ENCODE measurements at regions not wholly inside any gene's neighbourhood (a gene's known extent, or its start where the extent isn't known, plus 50 kb on each side); places are given as distances from the start of the nearest gene placed in this dataset.

DNA sequence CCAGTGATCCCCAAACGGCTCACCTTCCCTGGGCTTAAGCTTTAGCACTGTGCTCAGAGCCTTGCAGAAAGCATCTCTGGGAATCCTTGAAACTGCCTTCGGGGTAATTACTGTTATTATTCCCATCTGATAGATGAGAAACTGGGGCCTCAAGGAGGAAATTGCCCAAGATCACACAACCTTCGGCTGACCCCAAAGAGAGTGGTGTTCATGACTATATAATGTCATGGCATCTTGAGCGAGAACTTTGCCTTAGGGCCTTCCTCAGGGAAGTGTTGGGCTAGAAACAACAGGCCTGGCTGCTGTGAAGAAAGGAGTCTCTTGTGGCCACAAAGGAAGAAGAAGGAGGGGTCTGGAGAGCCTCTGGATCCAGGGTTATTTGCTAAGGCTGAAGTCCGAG, 388.7 kb upstream of the CFAP20DC start:
- Histone ChIP-seq H2BK15ac (ENCODE audit: low read length) (no peak overlapping the region), H2BK120ac (ENCODE audit: low read depth, low read length) (no peak overlapping the region), H3K4me1 (ENCODE audit: control insufficient read depth in 2 of 2, insufficient read depth in 1 of 2, low read depth in 1 of 2, low read length in 2 of 2) (peaks cover 0 to 2% of the 10 kb centered on the region in 2 donors), H3K9ac (ENCODE audit: low read depth, low read length, poor library complexity) (no peak overlapping the region), H3K23ac (ENCODE audit: low read depth, low read length, poor library complexity) (no peak overlapping the region), H2BK5ac (ENCODE audit: low read length) (no peak overlapping the region), H2AK5ac (ENCODE audit: low read depth, low read length) (no peak overlapping the region), H4K8ac (ENCODE audit: low read depth, low read length) (no peak overlapping the region), H3K14ac (ENCODE audit: low read length) (no peak overlapping the region), H3K27me3 (ENCODE audit: control insufficient read depth in 3 of 3, insufficient read depth in 3 of 3, low read depth in 1 of 3, low read length in 3 of 3) (no peaks in the 10 kb centered on the region), H3K18ac (ENCODE audit: low read length) (no peak overlapping the region), H3K4me3 (ENCODE audit: low read length in 2 of 2) (no peak overlapping the region), H3K79me1 (ENCODE audit: low read depth, low read length) (no peaks in the 10 kb centered on the region), H2BK12ac (ENCODE audit: low read length) (no peak overlapping the region), H4K91ac (ENCODE audit: low read depth, low read length, poor library complexity) (no peak overlapping the region), H3K36me3 (replicated peaks in 1 of 2; ENCODE audit: control insufficient read depth in 2 of 2, insufficient read depth in 2 of 2, low read length in 2 of 2) (no peaks in the 10 kb centered on the region), H2AFZ (ENCODE audit: low read length) (no peak overlapping the region), H3K4ac (ENCODE audit: low read length) (no peak overlapping the region), H3K4me2 (ENCODE audit: insufficient read depth, low read length, poor library complexity, severe bottlenecking) (no peak overlapping the region), H3K27ac (replicated peaks; ENCODE audit: low read length) (no peak overlapping the region), H3K9me3 (replicated peaks in 1 of 2; ENCODE audit: control insufficient read depth in 2 of 2, insufficient read depth in 1 of 2, low read depth in 1 of 2, low read length in 2 of 2) (no peaks in the 10 kb centered on the region)
- WGBS, 2 donors (ENCODE audit: extremely low coverage in 2 of 2, insufficient read length in 2 of 2, insufficient replicate concordance in 1 of 2) = no CpG with 5 or more reads among the region's 5 CpGs
- DNase-seq (ENCODE audit: low spot score) = no peak

DNA sequence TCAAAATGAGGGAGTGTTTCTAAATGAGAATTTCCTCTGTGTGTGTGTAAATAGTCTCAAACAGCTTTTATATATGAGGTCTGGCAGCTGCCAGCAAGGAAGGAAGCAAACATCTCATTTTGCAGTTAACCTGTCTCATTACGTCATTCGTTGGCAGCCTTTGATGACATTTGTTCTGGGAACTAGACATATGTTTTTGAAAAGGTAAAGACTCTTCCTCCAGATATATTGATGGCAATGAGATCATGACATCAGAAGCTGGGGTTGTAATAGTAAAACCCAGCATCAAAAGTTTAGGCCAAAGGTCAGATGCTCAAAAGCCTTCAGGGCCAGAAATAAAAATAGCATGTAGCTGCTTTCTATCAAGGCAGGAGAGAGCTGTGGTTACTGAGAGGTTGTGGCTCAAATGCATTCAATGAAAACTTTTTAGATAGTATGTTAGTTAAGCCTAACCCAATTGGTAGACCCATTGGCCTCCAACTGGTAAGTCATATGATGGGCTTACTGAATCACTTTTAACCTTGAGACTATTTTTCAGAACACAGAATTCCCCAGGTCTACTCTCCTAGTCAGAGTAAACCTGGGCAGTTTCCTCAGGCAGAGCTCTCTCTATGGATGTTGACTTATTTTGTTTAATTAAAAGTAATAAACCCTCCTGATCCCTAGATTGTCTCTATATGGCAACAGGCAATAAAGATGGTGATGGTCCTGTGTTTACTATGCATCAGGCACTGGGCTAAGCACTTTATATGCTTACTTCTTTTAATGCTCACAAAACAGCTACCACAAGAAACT, 386.5 kb upstream of the CFAP20DC start:
- no peak overlapping the region for H3K18ac ChIP-seq (ENCODE audit: low read length)
- no peaks in the 10 kb centered on the region for H3K27me3 ChIP-seq (ENCODE audit: control insufficient read depth in 3 of 3, insufficient read depth in 3 of 3, low read depth in 1 of 3, low read length in 3 of 3)
- H3K4me1 ChIP-seq (ENCODE audit: control insufficient read depth in 2 of 2, insufficient read depth in 1 of 2, low read depth in 1 of 2, low read length in 2 of 2) = no peaks in the 10 kb centered on the region
- H3K9ac ChIP-seq (ENCODE audit: low read depth, low read length, poor library complexity) = no peak overlapping the region
- H2BK120ac ChIP-seq (ENCODE audit: low read depth, low read length) = no peak overlapping the region
- no peak overlapping the region for H3K4me2 ChIP-seq (ENCODE audit: insufficient read depth, low read length, poor library complexity, severe bottlenecking)
- no peak overlapping the region for H2BK12ac ChIP-seq (ENCODE audit: low read length)
- no peak overlapping the region for H2AK5ac ChIP-seq (ENCODE audit: low read depth, low read length)
- no peak overlapping the region for H3K4me3 ChIP-seq (ENCODE audit: low read length in 2 of 2)
- H3K27ac ChIP-seq (replicated peaks; ENCODE audit: low read length) = no peak overlapping the region
- H4K8ac ChIP-seq (ENCODE audit: low read depth, low read length) = no peak overlapping the region
- no peak overlapping the region for H3K14ac ChIP-seq (ENCODE audit: low read length)
- H2AFZ ChIP-seq (ENCODE audit: low read length) = no peak overlapping the region
- no peaks in the 10 kb centered on the region for H3K36me3 ChIP-seq (replicated peaks in 1 of 2; ENCODE audit: control insufficient read depth in 2 of 2, insufficient read depth in 2 of 2, low read length in 2 of 2)
- H3K4ac ChIP-seq (ENCODE audit: low read length) = no peak overlapping the region
- no peak overlapping the region for H3K23ac ChIP-seq (ENCODE audit: low read depth, low read length, poor library complexity)
- no peak overlapping the region for H2BK15ac ChIP-seq (ENCODE audit: low read length)
- H3K79me1 ChIP-seq (ENCODE audit: low read depth, low read length) = no peaks in the 10 kb centered on the region
- no peak for DNase-seq (ENCODE audit: low spot score)
- WGBS, 2 donors (ENCODE audit: extremely low coverage in 2 of 2, insufficient read length in 2 of 2, insufficient replicate concordance in 1 of 2) = no CpG with 5 or more reads among the region's 2 CpGs
- H2BK5ac ChIP-seq (ENCODE audit: low read length) = no peak overlapping the region
- H3K9me3 ChIP-seq (replicated peaks in 1 of 2; ENCODE audit: control insufficient read depth in 2 of 2, insufficient read depth in 1 of 2, low read depth in 1 of 2, low read length in 2 of 2) = no peaks in the 10 kb centered on the region
- no peak overlapping the region for H4K91ac ChIP-seq (ENCODE audit: low read depth, low read length, poor library complexity)

DNA sequence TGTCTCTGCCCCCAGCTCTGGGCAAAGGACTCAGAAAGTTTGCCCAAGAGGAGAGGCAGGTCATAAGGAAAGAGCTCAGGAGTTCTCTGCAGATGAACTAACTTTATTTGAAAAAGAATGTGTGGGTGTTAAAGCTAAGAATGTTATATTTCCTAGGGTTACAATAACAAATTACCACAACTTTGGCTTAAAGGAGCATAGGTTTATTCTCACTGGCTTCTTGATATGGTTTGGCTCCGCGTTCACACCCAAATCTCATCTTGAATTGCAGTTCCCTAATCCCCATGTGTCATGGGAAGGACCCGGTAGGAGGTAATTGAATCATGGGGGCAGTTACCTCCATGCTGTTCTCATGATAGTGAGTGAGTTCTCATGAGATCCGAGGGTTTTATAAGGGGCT, 383.7 kb upstream of the CFAP20DC start:
- no peak overlapping the region for H3K9ac ChIP-seq (ENCODE audit: low read depth, low read length, poor library complexity)
- H3K4me3 ChIP-seq (ENCODE audit: low read length in 2 of 2) = no peak overlapping the region
- H3K23ac ChIP-seq (ENCODE audit: low read depth, low read length, poor library complexity) = no peak overlapping the region
- no peaks in the 10 kb centered on the region for H3K36me3 ChIP-seq (replicated peaks in 1 of 2; ENCODE audit: control insufficient read depth in 2 of 2, insufficient read depth in 2 of 2, low read length in 2 of 2)
- H2BK12ac ChIP-seq (ENCODE audit: low read length) = no peak overlapping the region
- H3K79me1 ChIP-seq (ENCODE audit: low read depth, low read length) = no peaks in the 10 kb centered on the region
- H4K91ac ChIP-seq (ENCODE audit: low read depth, low read length, poor library complexity) = no peak overlapping the region
- no peaks in the 10 kb centered on the region for H3K9me3 ChIP-seq (replicated peaks in 1 of 2; ENCODE audit: control insufficient read depth in 2 of 2, insufficient read depth in 1 of 2, low read depth in 1 of 2, low read length in 2 of 2)
- peaks cover 0 to 4% (median 0%) of the 10 kb centered on the region in 3 experiments for H3K27me3 ChIP-seq (ENCODE audit: control insufficient read depth in 3 of 3, insufficient read depth in 3 of 3, low read depth in 1 of 3, low read length in 3 of 3)
- DNase-seq (ENCODE audit: low spot score) = no peak
- no peak overlapping the region for H4K8ac ChIP-seq (ENCODE audit: low read depth, low read length)
- H3K14ac ChIP-seq (ENCODE audit: low read length) = no peak overlapping the region
- H3K4me2 ChIP-seq (ENCODE audit: insufficient read depth, low read length, poor library complexity, severe bottlenecking) = no peak overlapping the region
- H3K27ac ChIP-seq (replicated peaks; ENCODE audit: low read length) = no peak overlapping the region
- no peak overlapping the region for H2AFZ ChIP-seq (ENCODE audit: low read length)
- H2BK5ac ChIP-seq (ENCODE audit: low read length) = no peak overlapping the region
- H2AK5ac ChIP-seq (ENCODE audit: low read depth, low read length) = no peak overlapping the region
- no peaks in the 10 kb centered on the region for H3K4me1 ChIP-seq (ENCODE audit: control insufficient read depth in 2 of 2, insufficient read depth in 1 of 2, low read depth in 1 of 2, low read length in 2 of 2)
- H3K4ac ChIP-seq (ENCODE audit: low read length) = no peak overlapping the region
- H3K18ac ChIP-seq (ENCODE audit: low read length) = no peak overlapping the region
- no peak overlapping the region for H2BK15ac ChIP-seq (ENCODE audit: low read length)
- H2BK120ac ChIP-seq (ENCODE audit: low read depth, low read length) = no peak overlapping the region
- WGBS, 2 donors (ENCODE audit: extremely low coverage in 2 of 2, insufficient read length in 2 of 2, insufficient replicate concordance in 1 of 2) = no CpG with 5 or more reads among the region's 4 CpGs

DNA sequence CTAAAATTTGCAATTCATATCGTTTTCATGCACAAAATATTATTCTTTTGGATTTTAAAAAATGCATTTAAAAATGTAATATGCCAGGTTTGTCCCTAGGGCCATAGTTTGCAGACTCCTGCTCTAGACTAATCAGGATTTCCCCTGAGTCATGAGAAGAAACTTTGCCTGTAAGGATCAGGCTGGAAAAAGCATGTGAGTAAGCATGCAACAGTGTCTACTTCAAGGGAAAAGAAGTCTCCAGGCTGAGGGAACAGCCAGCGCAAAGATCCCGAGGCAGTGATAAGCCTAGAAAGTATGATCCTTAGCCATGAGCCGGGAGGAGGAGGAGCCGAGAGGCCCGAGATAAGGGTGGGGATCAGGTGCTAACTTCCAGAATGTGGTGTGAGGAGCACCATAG, 382.8 kb upstream of the CFAP20DC start:
- H3K36me3 ChIP-seq (replicated peaks in 1 of 2; ENCODE audit: control insufficient read depth in 2 of 2, insufficient read depth in 2 of 2, low read length in 2 of 2) = no peaks in the 10 kb centered on the region
- H3K9me3 ChIP-seq (replicated peaks in 1 of 2; ENCODE audit: control insufficient read depth in 2 of 2, insufficient read depth in 1 of 2, low read depth in 1 of 2, low read length in 2 of 2) = no peaks in the 10 kb centered on the region
- H2BK15ac ChIP-seq (ENCODE audit: low read length) = no peak overlapping the region
- H3K4ac ChIP-seq (ENCODE audit: low read length) = no peak overlapping the region
- H3K4me3 ChIP-seq (ENCODE audit: low read length in 2 of 2) = no peak overlapping the region
- H2BK5ac ChIP-seq (ENCODE audit: low read length) = no peak overlapping the region
- no peak overlapping the region for H3K27ac ChIP-seq (replicated peaks; ENCODE audit: low read length)
- H2BK12ac ChIP-seq (ENCODE audit: low read length) = no peak overlapping the region
- no peaks in the 10 kb centered on the region for H3K79me1 ChIP-seq (ENCODE audit: low read depth, low read length)
- H3K18ac ChIP-seq (ENCODE audit: low read length) = no peak overlapping the region
- no peak overlapping the region for H3K9ac ChIP-seq (ENCODE audit: low read depth, low read length, poor library complexity)
- H3K4me2 ChIP-seq (ENCODE audit: insufficient read depth, low read length, poor library complexity, severe bottlenecking) = no peak overlapping the region
- H4K8ac ChIP-seq (ENCODE audit: low read depth, low read length) = no peak overlapping the region
- DNase-seq (ENCODE audit: low spot score) = no peak
- H3K4me1 ChIP-seq (ENCODE audit: control insufficient read depth in 2 of 2, insufficient read depth in 1 of 2, low read depth in 1 of 2, low read length in 2 of 2) = no peaks in the 10 kb centered on the region
- H2AK5ac ChIP-seq (ENCODE audit: low read depth, low read length) = no peak overlapping the region
- no peak overlapping the region for H2AFZ ChIP-seq (ENCODE audit: low read length)
- no peak overlapping the region for H2BK120ac ChIP-seq (ENCODE audit: low read depth, low read length)
- no CpG with 5 or more reads among the region's 6 CpGs for WGBS, 2 donors (ENCODE audit: extremely low coverage in 2 of 2, insufficient read length in 2 of 2, insufficient replicate concordance in 1 of 2)
- no peak overlapping the region for H3K14ac ChIP-seq (ENCODE audit: low read length)
- peaks cover 0 to 10% (median 0%) of the 10 kb centered on the region in 3 experiments for H3K27me3 ChIP-seq (ENCODE audit: control insufficient read depth in 3 of 3, insufficient read depth in 3 of 3, low read depth in 1 of 3, low read length in 3 of 3)
- no peak overlapping the region for H4K91ac ChIP-seq (ENCODE audit: low read depth, low read length, poor library complexity)
- H3K23ac ChIP-seq (ENCODE audit: low read depth, low read length, poor library complexity) = no peak overlapping the region

All from neuronal stem cell (in vitro differentiated cells).